GM12875 (cell line): ENCODE measurements at regions not wholly inside any gene's neighbourhood (a gene's known extent, or its start where the extent isn't known, plus 50 kb on each side); places are given as distances from the start of the nearest gene placed in this dataset.

Experiments used
- H3K4me3 ChIP-seq: one replicate; pipeline ENCODE4 v1.5.1; 2011; ENCODE audit warnings: low read depth, low read length, control low read depth
- TF ChIP-seq, protein P1 (sequence below): IDR thresholded peaks from 2 replicates; pipeline ENCODE4 v1.5.1; 2011; ENCODE audit warnings: low read depth, mild to moderate bottlenecking, control low read depth, inconsistent platforms, low read length, moderate library complexity, borderline replicate concordance; ENCODE audit not compliant: insufficient read depth

GRCh38 chr11:80980227-80980626 is 1539.4 kb upstream of the TENM4 start:
- TF ChIP-seq, protein P1, sequence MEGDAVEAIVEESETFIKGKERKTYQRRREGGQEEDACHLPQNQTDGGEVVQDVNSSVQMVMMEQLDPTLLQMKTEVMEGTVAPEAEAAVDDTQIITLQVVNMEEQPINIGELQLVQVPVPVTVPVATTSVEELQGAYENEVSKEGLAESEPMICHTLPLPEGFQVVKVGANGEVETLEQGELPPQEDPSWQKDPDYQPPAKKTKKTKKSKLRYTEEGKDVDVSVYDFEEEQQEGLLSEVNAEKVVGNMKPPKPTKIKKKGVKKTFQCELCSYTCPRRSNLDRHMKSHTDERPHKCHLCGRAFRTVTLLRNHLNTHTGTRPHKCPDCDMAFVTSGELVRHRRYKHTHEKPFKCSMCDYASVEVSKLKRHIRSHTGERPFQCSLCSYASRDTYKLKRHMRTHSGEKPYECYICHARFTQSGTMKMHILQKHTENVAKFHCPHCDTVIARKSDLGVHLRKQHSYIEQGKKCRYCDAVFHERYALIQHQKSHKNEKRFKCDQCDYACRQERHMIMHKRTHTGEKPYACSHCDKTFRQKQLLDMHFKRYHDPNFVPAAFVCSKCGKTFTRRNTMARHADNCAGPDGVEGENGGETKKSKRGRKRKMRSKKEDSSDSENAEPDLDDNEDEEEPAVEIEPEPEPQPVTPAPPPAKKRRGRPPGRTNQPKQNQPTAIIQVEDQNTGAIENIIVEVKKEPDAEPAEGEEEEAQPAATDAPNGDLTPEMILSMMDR, result no peak
- H3K4me3 ChIP-seq, result no peak overlapping the region

DNA sequence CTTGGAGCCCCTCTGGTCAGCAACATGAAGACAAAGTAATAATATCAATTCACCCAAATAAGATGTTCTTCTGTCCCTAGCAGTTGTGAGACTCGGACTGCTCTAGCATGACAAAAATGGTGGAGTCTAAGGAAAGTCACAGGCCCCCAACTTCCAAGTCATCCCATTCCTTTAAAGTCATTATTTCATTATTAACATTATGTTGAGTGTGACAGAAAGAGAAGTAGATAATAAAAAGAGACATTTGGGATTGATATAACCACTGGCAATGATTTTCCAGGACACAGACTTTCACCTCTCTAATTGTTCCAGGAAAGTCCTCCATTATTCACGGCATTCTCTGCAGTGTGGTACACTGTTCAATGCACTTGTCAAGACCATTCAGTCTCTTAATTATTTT is 1533.0 kb upstream of the TENM4 start:
- TF ChIP-seq, protein P1, result no peak
- H3K4me3 ChIP-seq, result no peak overlapping the region

- TF ChIP-seq, protein P1, result no peak
- no peak overlapping the region for H3K4me3 ChIP-seq
Observed at GRCh38 chr11:80970037-80970436, 1529.2 kb upstream of the TENM4 start.

- TF ChIP-seq, protein P1, result no peak
- no peak overlapping the region for H3K4me3 ChIP-seq
Observed at GRCh38 chr11:80967649-80968048, 1526.8 kb upstream of the TENM4 start.

DNA sequence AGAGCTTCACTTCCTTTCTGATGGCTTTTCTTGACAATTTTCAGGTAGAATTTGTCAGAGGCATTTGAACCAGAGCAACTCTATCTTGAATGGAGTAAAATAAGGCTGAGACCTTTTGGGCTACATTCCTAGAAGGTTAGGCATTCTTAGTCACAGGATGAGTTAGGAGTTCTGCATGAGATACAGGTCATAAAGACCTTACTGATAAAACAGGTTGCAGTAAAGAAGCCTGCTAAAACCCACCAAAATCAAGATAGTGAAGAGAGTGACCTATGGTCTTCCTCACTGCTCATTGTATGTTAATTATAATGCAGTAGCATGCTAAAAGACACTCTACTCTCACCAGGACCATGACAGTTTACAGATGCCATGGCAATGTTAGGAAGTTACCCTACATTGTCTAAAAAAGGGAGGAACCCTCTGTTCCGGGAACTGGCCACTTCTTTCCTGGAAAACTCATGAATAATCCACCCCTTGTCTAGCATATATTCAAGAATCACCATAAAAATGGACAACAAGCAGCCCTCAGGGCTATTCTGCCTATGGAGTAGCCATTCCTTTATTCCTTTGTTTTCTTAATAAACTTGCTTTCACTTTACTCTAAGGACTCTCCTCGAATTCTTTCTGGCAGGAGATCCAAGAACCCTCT is 1519.7 kb upstream of the TENM4 start:
- TF ChIP-seq, protein P1, result no peak
- H3K4me3 ChIP-seq, result no peak overlapping the region

GRCh38 chr11:80959751-80960150 is 1518.9 kb upstream of the TENM4 start:
- TF ChIP-seq, protein P1, result no peak
- no peak overlapping the region for H3K4me3 ChIP-seq

DNA sequence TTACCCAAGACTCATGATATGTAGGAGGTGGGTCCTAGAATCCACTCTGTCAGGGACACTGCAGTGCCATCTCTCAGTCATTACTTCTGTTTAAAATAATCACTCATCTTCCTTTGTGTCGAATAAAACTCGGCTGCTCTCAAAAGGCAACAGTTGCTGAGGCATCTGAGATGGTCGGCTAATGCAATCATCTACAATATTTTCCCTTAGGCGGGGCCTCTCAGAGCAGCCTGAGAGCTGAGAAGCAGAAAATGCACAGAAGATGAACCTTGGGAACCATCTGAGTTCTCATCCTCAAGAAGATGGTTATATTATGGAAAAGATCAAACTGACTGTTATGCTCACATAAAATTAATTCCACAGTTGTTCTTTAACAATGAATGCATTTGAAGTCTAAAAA is 1518.2 kb upstream of the TENM4 start:
- no peak overlapping the region for H3K4me3 ChIP-seq
- TF ChIP-seq, protein P1, result no peak
